AG10803 (cell line): ENCODE measurements at regions not wholly inside any gene's neighbourhood (a gene's known extent, or its start where the extent isn't known, plus 50 kb on each side); places are given as distances from the start of the nearest gene placed in this dataset.

ENCODE experiments used
- DNase-seq: peaks from one replicate; pipeline ENCODE4 v3.0.0; 2010; ENCODE audit warnings: low read depth
- H3K4me3 ChIP-seq: 2 replicates; pipeline ENCODE4 v1.5.1; 2011; ENCODE audit warnings: mild to moderate bottlenecking, low read length, control low read depth
- CTCF ChIP-seq: conservative IDR thresholded peaks from 2 replicates; pipeline ENCODE4 v1.5.1; 2011; ENCODE audit warnings: mild to moderate bottlenecking, low read length, control low read depth, inconsistent platforms

- no peak for TF ChIP-seq CTCF
- H3K4me3 ChIP-seq = no peak overlapping the region
- no peak for DNase-seq
These were observed 333.7 kb upstream of the TMTC1 start for GRCh38 chr12:30117483-30117882.

- H3K4me3 ChIP-seq = no peak overlapping the region
- TF ChIP-seq CTCF = no peak
- DNase-seq = no peak
These were observed 328.0 kb upstream of the TMTC1 start for GRCh38 chr12:30111719-30112118.

GRCh38 chr12:30110958-30111586, 327.3 kb upstream of the TMTC1 start:
- no peak for TF ChIP-seq CTCF
- H3K4me3 ChIP-seq = no peak overlapping the region
- no peak for DNase-seq

GRCh38 chr12:30110498-30110897, 326.8 kb upstream of the TMTC1 start:
- H3K4me3 ChIP-seq = no peak overlapping the region
- no peak for DNase-seq
- no peak for TF ChIP-seq CTCF

- TF ChIP-seq CTCF = no peak
- DNase-seq = no peak
- H3K4me3 ChIP-seq = no peak overlapping the region
These were observed 324.9 kb upstream of the TMTC1 start for GRCh38 chr12:30108666-30109065.

GRCh38 chr12:30106204-30106965, 322.6 kb upstream of the TMTC1 start:
- no peak for TF ChIP-seq CTCF
- no peak overlapping the region for H3K4me3 ChIP-seq
- DNase-seq = no peak

- no peak overlapping the region for H3K4me3 ChIP-seq
- TF ChIP-seq CTCF = no peak
- no peak for DNase-seq
These were observed 321.8 kb upstream of the TMTC1 start for GRCh38 chr12:30105505-30105904.
